ENCODE measurements at regions not wholly inside any gene's neighbourhood (a gene's known extent, or its start where the extent isn't known, plus 50 kb on each side); places are given as distances from the start of the nearest gene placed in this dataset.

- TF ChIP-seq FOS (IDR thresholded peaks at IDR 0.05; ENCODE audit: borderline replicate concordance, extremely low read depth, insufficient read length) (no peak), BRCA1 (IDR thresholded peaks at IDR 0.05; ENCODE audit: low read depth, low read length) (no peak), IKZF1 (conservative IDR thresholded peaks at IDR 0.05) (peak; percentile 52), RELB (IDR thresholded peaks at IDR 0.05; ENCODE audit: low read depth) (no peak), RFX5 (IDR thresholded peaks at IDR 0.05; ENCODE audit: low read depth, low read length) (no peak), JUNB (IDR thresholded peaks at IDR 0.05) (peak; percentile 56), ZNF274 (IDR thresholded peaks at IDR 0.05; ENCODE audit: insufficient read depth, insufficient read length) (no peak), CREB1 (IDR thresholded peaks at IDR 0.05; ENCODE audit: low read depth) (no peak), EGR1 (IDR thresholded peaks at IDR 0.05; ENCODE audit: borderline replicate concordance in 1 of 2, low read depth in 2 of 2, low read length in 2 of 2) (no peak), RUNX3 (IDR thresholded peaks at IDR 0.05; ENCODE audit: low read length) (peak; percentile 47), BCLAF1 (IDR thresholded peaks at IDR 0.05) (no peak), ZZZ3 (IDR thresholded peaks at IDR 0.05; ENCODE audit: control insufficient read depth, insufficient read length, low read depth) (no peak), EZH2 (IDR thresholded peaks at IDR 0.05; ENCODE audit: borderline replicate concordance, control insufficient read depth, low read depth, low read length) (no peak)
Measured at GRCh38 chr4:184896868-184897715, 71.3 kb upstream of the ACSL1 start (continued).
